ENCODE measurements at regions not wholly inside any gene's neighbourhood (a gene's known extent, or its start where the extent isn't known, plus 50 kb on each side); places are given as distances from the start of the nearest gene placed in this dataset.

GRCh38 chr5:74067748-74068541 lies 441.9 kb downstream of the ARHGEF28 start:
- Histone ChIP-seq H3K27me3 (ENCODE audit: low read depth, low read length) (no peaks in the 10 kb centered on the region), H3K9me3 (ENCODE audit: control insufficient read depth in 1 of 2, low read length in 2 of 2) (no peaks in the 10 kb centered on the region), H3K36me3 (ENCODE audit: control insufficient read depth in 1 of 2, insufficient read depth in 2 of 2, low read length in 2 of 2) (no peaks in the 10 kb centered on the region), H3K27ac (ENCODE audit: low read length) (no peak overlapping the region), H3K4me1 (ENCODE audit: control insufficient read depth in 1 of 2, insufficient read depth in 2 of 2, low read length in 2 of 2) (no peaks in the 10 kb centered on the region), H3K4me3 (ENCODE audit: low read depth in 1 of 2, low read length in 2 of 2) (no peak overlapping the region)

- Histone ChIP-seq H3K27me3 (ENCODE audit: low read depth, low read length) (no peaks in the 10 kb centered on the region), H3K4me1 (ENCODE audit: control insufficient read depth in 1 of 2, insufficient read depth in 2 of 2, low read length in 2 of 2) (no peaks in the 10 kb centered on the region), H3K4me3 (ENCODE audit: low read depth in 1 of 2, low read length in 2 of 2) (no peak overlapping the region), H3K9me3 (ENCODE audit: control insufficient read depth in 1 of 2, low read length in 2 of 2) (no peaks in the 10 kb centered on the region), H3K27ac (ENCODE audit: low read length) (no peak overlapping the region), H3K36me3 (ENCODE audit: control insufficient read depth in 1 of 2, insufficient read depth in 2 of 2, low read length in 2 of 2) (no peaks in the 10 kb centered on the region)
These were observed 438.9 kb downstream of the ARHGEF28 start for GRCh38 chr5:74064911-74065310.

- Histone ChIP-seq H3K4me1 (ENCODE audit: control insufficient read depth in 1 of 2, insufficient read depth in 2 of 2, low read length in 2 of 2) (no peaks in the 10 kb centered on the region), H3K4me3 (ENCODE audit: low read depth in 1 of 2, low read length in 2 of 2) (no peak overlapping the region), H3K27me3 (ENCODE audit: low read depth, low read length) (no peaks in the 10 kb centered on the region), H3K9me3 (ENCODE audit: control insufficient read depth in 1 of 2, low read length in 2 of 2) (no peaks in the 10 kb centered on the region), H3K36me3 (ENCODE audit: control insufficient read depth in 1 of 2, insufficient read depth in 2 of 2, low read length in 2 of 2) (no peaks in the 10 kb centered on the region), H3K27ac (ENCODE audit: low read length) (no peak overlapping the region)
These were observed 438.2 kb downstream of the ARHGEF28 start for GRCh38 chr5:74064225-74064624.

GRCh38 chr5:74063821-74064220 lies 437.8 kb downstream of the ARHGEF28 start:
- Histone ChIP-seq H3K9me3 (ENCODE audit: control insufficient read depth in 1 of 2, low read length in 2 of 2) (no peaks in the 10 kb centered on the region), H3K4me3 (ENCODE audit: low read depth in 1 of 2, low read length in 2 of 2) (no peak overlapping the region), H3K27ac (ENCODE audit: low read length) (no peak overlapping the region), H3K27me3 (ENCODE audit: low read depth, low read length) (no peaks in the 10 kb centered on the region), H3K4me1 (ENCODE audit: control insufficient read depth in 1 of 2, insufficient read depth in 2 of 2, low read length in 2 of 2) (no peaks in the 10 kb centered on the region), H3K36me3 (ENCODE audit: control insufficient read depth in 1 of 2, insufficient read depth in 2 of 2, low read length in 2 of 2) (no peaks in the 10 kb centered on the region)

- Histone ChIP-seq H3K27ac (ENCODE audit: low read length) (no peak overlapping the region), H3K9me3 (ENCODE audit: control insufficient read depth in 1 of 2, low read length in 2 of 2) (no peaks in the 10 kb centered on the region), H3K4me1 (ENCODE audit: control insufficient read depth in 1 of 2, insufficient read depth in 2 of 2, low read length in 2 of 2) (no peaks in the 10 kb centered on the region), H3K36me3 (ENCODE audit: control insufficient read depth in 1 of 2, insufficient read depth in 2 of 2, low read length in 2 of 2) (no peaks in the 10 kb centered on the region), H3K27me3 (ENCODE audit: low read depth, low read length) (no peaks in the 10 kb centered on the region), H3K4me3 (ENCODE audit: low read depth in 1 of 2, low read length in 2 of 2) (no peak overlapping the region)
These were observed 437.4 kb downstream of the ARHGEF28 start for GRCh38 chr5:74063346-74063745.

GRCh38 chr5:74061292-74061691 lies 435.3 kb downstream of the ARHGEF28 start:
- Histone ChIP-seq H3K4me3 (ENCODE audit: low read depth in 1 of 2, low read length in 2 of 2) (no peak overlapping the region), H3K36me3 (ENCODE audit: control insufficient read depth in 1 of 2, insufficient read depth in 2 of 2, low read length in 2 of 2) (no peaks in the 10 kb centered on the region), H3K4me1 (ENCODE audit: control insufficient read depth in 1 of 2, insufficient read depth in 2 of 2, low read length in 2 of 2) (no peaks in the 10 kb centered on the region), H3K27ac (ENCODE audit: low read length) (no peak overlapping the region), H3K9me3 (ENCODE audit: control insufficient read depth in 1 of 2, low read length in 2 of 2) (no peaks in the 10 kb centered on the region), H3K27me3 (ENCODE audit: low read depth, low read length) (no peaks in the 10 kb centered on the region)

GRCh38 chr5:74059706-74060105 lies 433.7 kb downstream of the ARHGEF28 start:
- no peaks in the 10 kb centered on the region for H3K4me1 ChIP-seq (ENCODE audit: control insufficient read depth in 1 of 2, insufficient read depth in 2 of 2, low read length in 2 of 2)
- H3K4me3 ChIP-seq (ENCODE audit: low read depth in 1 of 2, low read length in 2 of 2) = no peak overlapping the region
- no peaks in the 10 kb centered on the region for H3K36me3 ChIP-seq (ENCODE audit: control insufficient read depth in 1 of 2, insufficient read depth in 2 of 2, low read length in 2 of 2)
- H3K9me3 ChIP-seq (ENCODE audit: control insufficient read depth in 1 of 2, low read length in 2 of 2) = no peaks in the 10 kb centered on the region
- no peak overlapping the region for H3K27ac ChIP-seq (ENCODE audit: low read length)
- no peaks in the 10 kb centered on the region for H3K27me3 ChIP-seq (ENCODE audit: low read depth, low read length)

GRCh38 chr5:74056789-74057164 lies 430.8 kb downstream of the ARHGEF28 start:
- Histone ChIP-seq H3K36me3 (ENCODE audit: control insufficient read depth in 1 of 2, insufficient read depth in 2 of 2, low read length in 2 of 2) (no peaks in the 10 kb centered on the region), H3K4me3 (ENCODE audit: low read depth in 1 of 2, low read length in 2 of 2) (no peak overlapping the region), H3K4me1 (ENCODE audit: control insufficient read depth in 1 of 2, insufficient read depth in 2 of 2, low read length in 2 of 2) (no peaks in the 10 kb centered on the region), H3K9me3 (ENCODE audit: control insufficient read depth in 1 of 2, low read length in 2 of 2) (no peaks in the 10 kb centered on the region), H3K27me3 (ENCODE audit: low read depth, low read length) (no peaks in the 10 kb centered on the region), H3K27ac (ENCODE audit: low read length) (no peak overlapping the region)

GRCh38 chr5:74056107-74056788 lies 430.3 kb downstream of the ARHGEF28 start:
- H3K27me3 ChIP-seq (ENCODE audit: low read depth, low read length) = no peaks in the 10 kb centered on the region
- no peak overlapping the region for H3K4me3 ChIP-seq (ENCODE audit: low read depth in 1 of 2, low read length in 2 of 2)
- no peaks in the 10 kb centered on the region for H3K4me1 ChIP-seq (ENCODE audit: control insufficient read depth in 1 of 2, insufficient read depth in 2 of 2, low read length in 2 of 2)
- H3K27ac ChIP-seq (ENCODE audit: low read length) = no peak overlapping the region
- no peaks in the 10 kb centered on the region for H3K36me3 ChIP-seq (ENCODE audit: control insufficient read depth in 1 of 2, insufficient read depth in 2 of 2, low read length in 2 of 2)
- no peaks in the 10 kb centered on the region for H3K9me3 ChIP-seq (ENCODE audit: control insufficient read depth in 1 of 2, low read length in 2 of 2)

- Histone ChIP-seq H3K27ac (ENCODE audit: low read length) (no peak overlapping the region), H3K4me1 (ENCODE audit: control insufficient read depth in 1 of 2, insufficient read depth in 2 of 2, low read length in 2 of 2) (no peaks in the 10 kb centered on the region), H3K36me3 (ENCODE audit: control insufficient read depth in 1 of 2, insufficient read depth in 2 of 2, low read length in 2 of 2) (no peaks in the 10 kb centered on the region), H3K4me3 (ENCODE audit: low read depth in 1 of 2, low read length in 2 of 2) (no peak overlapping the region), H3K9me3 (ENCODE audit: control insufficient read depth in 1 of 2, low read length in 2 of 2) (no peaks in the 10 kb centered on the region), H3K27me3 (ENCODE audit: low read depth, low read length) (no peaks in the 10 kb centered on the region)
These were observed 429.6 kb downstream of the ARHGEF28 start for GRCh38 chr5:74055486-74056106.

- no peaks in the 10 kb centered on the region for H3K27me3 ChIP-seq (ENCODE audit: low read depth, low read length)
- no peaks in the 10 kb centered on the region for H3K4me1 ChIP-seq (ENCODE audit: control insufficient read depth in 1 of 2, insufficient read depth in 2 of 2, low read length in 2 of 2)
- no peak overlapping the region for H3K27ac ChIP-seq (ENCODE audit: low read length)
- H3K36me3 ChIP-seq (ENCODE audit: control insufficient read depth in 1 of 2, insufficient read depth in 2 of 2, low read length in 2 of 2) = no peaks in the 10 kb centered on the region
- H3K4me3 ChIP-seq (ENCODE audit: low read depth in 1 of 2, low read length in 2 of 2) = no peak overlapping the region
- H3K9me3 ChIP-seq (ENCODE audit: control insufficient read depth in 1 of 2, low read length in 2 of 2) = no peaks in the 10 kb centered on the region
These were observed 428.8 kb downstream of the ARHGEF28 start for GRCh38 chr5:74054641-74055421.
